Ishikawa (cell line): ENCODE measurements at regions not wholly inside any gene's neighbourhood (a gene's known extent, or its start where the extent isn't known, plus 50 kb on each side); places are given as distances from the start of the nearest gene placed in this dataset.

Experiments
- CREB1 ChIP-seq: IDR thresholded peaks from 2 replicates; pipeline ENCODE4 v1.6.1; 2012; ENCODE audit warnings: low read depth
- EGR1 ChIP-seq: IDR thresholded peaks from 2 replicates; pipeline ENCODE4 v1.6.1; 2012
- EP300 ChIP-seq: IDR thresholded peaks from 2 replicates; pipeline ENCODE4 v1.6.1; 2012; ENCODE audit warnings: borderline replicate concordance
- TAF1 ChIP-seq: IDR thresholded peaks from 2 replicates; pipeline ENCODE4 v1.6.1; 2012; ENCODE audit warnings: low read depth, mild to moderate bottlenecking
- TCF12 ChIP-seq: IDR thresholded peaks from 2 replicates; pipeline ENCODE4 v1.6.1; 2012; ENCODE audit warnings: low read depth
- YY1 ChIP-seq: IDR thresholded peaks from 2 replicates; pipeline ENCODE4 v1.6.1; 2012; ENCODE audit warnings: low read depth

- TF ChIP-seq YY1: no peak
- no peak for TF ChIP-seq TCF12
- no peak for TF ChIP-seq EP300
- TF ChIP-seq TAF1: no peak
- no peak for TF ChIP-seq EGR1
- no peak for TF ChIP-seq CREB1
Observed at GRCh38 chr6:111956098-111956497, 82.8 kb upstream of the FYN start.
